Ureter (tissue), 1 donor: ENCODE measurements at regions not wholly inside any gene's neighbourhood (a gene's known extent, or its start where the extent isn't known, plus 50 kb on each side); places are given as distances from the start of the nearest gene placed in this dataset.

ENCODE experiments used
- DNase-seq: peaks from one replicate; pipeline ENCODE4 v3.0.0-alpha.2; 2020; ENCODE audit warnings: low spot score
- donor health status: DM: yes; HTN: yes; CAD: no.

- DNase-seq: no peak
Observed at GRCh38 chr1:8267307-8267706, 50.6 kb upstream of the SLC45A1 start.

- DNase-seq: no peak
Observed at GRCh38 chr1:8266436-8267165, 51.3 kb upstream of the SLC45A1 start.

- DNase-seq: no peak
Observed at GRCh38 chr1:8263791-8264190, 54.1 kb upstream of the SLC45A1 start.

GRCh38 chr1:8261398-8261762 lies 56.5 kb upstream of the SLC45A1 start:
- DNase-seq: no peak

GRCh38 chr1:8259498-8260290 lies 58.2 kb upstream of the SLC45A1 start:
- peak; percentile 54 for DNase-seq

GRCh38 chr1:8257621-8258020 lies 60.3 kb upstream of the SLC45A1 start:
- DNase-seq: no peak

- no peak for DNase-seq
Observed at GRCh38 chr1:8256321-8256720, 61.6 kb upstream of the SLC45A1 start.

- no peak for DNase-seq
Observed at GRCh38 chr1:8255712-8256111, 62.2 kb upstream of the SLC45A1 start.

- DNase-seq: no peak
Observed at GRCh38 chr1:8252266-8252951, 65.5 kb upstream of the SLC45A1 start.

GRCh38 chr1:8251635-8252034 lies 66.3 kb upstream of the SLC45A1 start:
- no peak for DNase-seq

GRCh38 chr1:8249838-8250237 lies 68.1 kb upstream of the SLC45A1 start:
- no peak for DNase-seq

GRCh38 chr1:8247811-8248436 lies 70.0 kb upstream of the SLC45A1 start:
- DNase-seq: no peak

- no peak for DNase-seq
Observed at GRCh38 chr1:8244304-8244703, 73.6 kb upstream of the SLC45A1 start.

GRCh38 chr1:8242498-8242897 lies 75.4 kb upstream of the SLC45A1 start:
- no peak for DNase-seq

GRCh38 chr1:8241417-8242014 lies 76.4 kb upstream of the SLC45A1 start:
- DNase-seq: no peak

GRCh38 chr1:8239306-8240023 lies 78.4 kb upstream of the SLC45A1 start:
- DNase-seq: no peak

- peak; percentile 61 for DNase-seq
Observed at GRCh38 chr1:8239039-8239305, 78.9 kb upstream of the SLC45A1 start.

- DNase-seq: no peak
Observed at GRCh38 chr1:8238141-8239038, 79.5 kb upstream of the SLC45A1 start.

GRCh38 chr1:8232036-8232757 lies 85.7 kb upstream of the SLC45A1 start:
- no peak for DNase-seq

- DNase-seq: no peak
Observed at GRCh38 chr1:8230292-8230621, 87.7 kb upstream of the SLC45A1 start.
